ENCODE measurements at regions not wholly inside any gene's neighbourhood (a gene's known extent, or its start where the extent isn't known, plus 50 kb on each side); places are given as distances from the start of the nearest gene placed in this dataset.

- TF ChIP-seq POLR2A (IDR thresholded peaks at IDR 0.05; ENCODE audit: low read depth): no peak
- TF ChIP-seq, protein P1, sequence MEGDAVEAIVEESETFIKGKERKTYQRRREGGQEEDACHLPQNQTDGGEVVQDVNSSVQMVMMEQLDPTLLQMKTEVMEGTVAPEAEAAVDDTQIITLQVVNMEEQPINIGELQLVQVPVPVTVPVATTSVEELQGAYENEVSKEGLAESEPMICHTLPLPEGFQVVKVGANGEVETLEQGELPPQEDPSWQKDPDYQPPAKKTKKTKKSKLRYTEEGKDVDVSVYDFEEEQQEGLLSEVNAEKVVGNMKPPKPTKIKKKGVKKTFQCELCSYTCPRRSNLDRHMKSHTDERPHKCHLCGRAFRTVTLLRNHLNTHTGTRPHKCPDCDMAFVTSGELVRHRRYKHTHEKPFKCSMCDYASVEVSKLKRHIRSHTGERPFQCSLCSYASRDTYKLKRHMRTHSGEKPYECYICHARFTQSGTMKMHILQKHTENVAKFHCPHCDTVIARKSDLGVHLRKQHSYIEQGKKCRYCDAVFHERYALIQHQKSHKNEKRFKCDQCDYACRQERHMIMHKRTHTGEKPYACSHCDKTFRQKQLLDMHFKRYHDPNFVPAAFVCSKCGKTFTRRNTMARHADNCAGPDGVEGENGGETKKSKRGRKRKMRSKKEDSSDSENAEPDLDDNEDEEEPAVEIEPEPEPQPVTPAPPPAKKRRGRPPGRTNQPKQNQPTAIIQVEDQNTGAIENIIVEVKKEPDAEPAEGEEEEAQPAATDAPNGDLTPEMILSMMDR (IDR thresholded peaks at IDR 0.05): no peak
- no peak for TF ChIP-seq POLR2AphosphoS5 (IDR thresholded peaks at IDR 0.05)
- no peak for TF ChIP-seq EP300 (IDR thresholded peaks at IDR 0.05)
Measured at GRCh38 chr3:140762746-140763145, 84.9 kb downstream of the TRIM42 start.

Measured in esophagus muscularis mucosa (tissue), 4 donors.